ENCODE measurements at regions not wholly inside any gene's neighbourhood (a gene's known extent, or its start where the extent isn't known, plus 50 kb on each side); places are given as distances from the start of the nearest gene placed in this dataset.

GRCh38 chr14:61940666-61941420, 178.6 kb downstream of the SNAPC1 start:
- H3K27ac ChIP-seq (ENCODE audit: insufficient read depth in 1 of 2, low read depth in 1 of 2, low read length in 2 of 2, poor library complexity in 1 of 2, severe bottlenecking in 2 of 2) = no peak overlapping the region
- WGBS (ENCODE audit: insufficient coverage) = 62% methylated on average over 6 of the region's 7 CpGs
- H3K4me3 ChIP-seq (ENCODE audit: control insufficient read depth in 1 of 7, extremely low read depth in 1 of 7, insufficient read depth in 4 of 7, low read depth in 2 of 7, low read length in 6 of 7) = no peak overlapping the region
- H3K36me3 ChIP-seq (ENCODE audit: control insufficient read depth in 4 of 4, insufficient read depth in 4 of 4, low read length in 3 of 4) = no peaks in the 10 kb centered on the region
- ChIA-PET POLR2A (no interaction called here), CTCF (no interaction called here)
- DNase-seq = no peak
- no peaks in the 10 kb centered on the region for H3K4me1 ChIP-seq (ENCODE audit: control extremely low read depth in 1 of 4, control insufficient read depth in 4 of 4, insufficient read depth in 4 of 4, low read length in 3 of 4)
- peaks cover 0 to 6% (median 2%) of the 10 kb centered on the region in 5 experiments for H3K27me3 ChIP-seq (replicated peaks in 2 of 5; ENCODE audit: control insufficient read depth in 4 of 5, insufficient read depth in 5 of 5, low read length in 4 of 5)
- H3K9me3 ChIP-seq (ENCODE audit: control extremely low read depth in 1 of 5, control insufficient read depth in 4 of 5, insufficient read depth in 2 of 5, low read depth in 1 of 5, low read length in 4 of 5) = no peaks in the 10 kb centered on the region

- H3K27me3 ChIP-seq (replicated peaks in 2 of 5; ENCODE audit: control insufficient read depth in 4 of 5, insufficient read depth in 5 of 5, low read length in 4 of 5) = peaks cover 0 to 5% (median 2%) of the 10 kb centered on the region in 5 experiments
- CTCF ChIA-PET = no interaction called here
These were observed 179.4 kb downstream of the SNAPC1 start for GRCh38 chr14:61941421-61942150.

GRCh38 chr14:61948376-61948775, 186.2 kb downstream of the SNAPC1 start:
- H3K9me3 ChIP-seq (ENCODE audit: control extremely low read depth in 1 of 5, control insufficient read depth in 4 of 5, insufficient read depth in 2 of 5, low read depth in 1 of 5, low read length in 4 of 5) = no peaks in the 10 kb centered on the region
- no peak overlapping the region for H3K27ac ChIP-seq (ENCODE audit: insufficient read depth in 1 of 2, low read depth in 1 of 2, low read length in 2 of 2, poor library complexity in 1 of 2, severe bottlenecking in 2 of 2)
- CTCF ChIA-PET = no interaction called here
- H3K4me1 ChIP-seq (ENCODE audit: control extremely low read depth in 1 of 4, control insufficient read depth in 4 of 4, insufficient read depth in 4 of 4, low read length in 3 of 4) = no peaks in the 10 kb centered on the region
- peaks cover 0 to 5% (median 4%) of the 10 kb centered on the region in 5 experiments for H3K27me3 ChIP-seq (replicated peaks in 2 of 5; ENCODE audit: control insufficient read depth in 4 of 5, insufficient read depth in 5 of 5, low read length in 4 of 5)
- no peaks in the 10 kb centered on the region for H3K36me3 ChIP-seq (ENCODE audit: control insufficient read depth in 4 of 4, insufficient read depth in 4 of 4, low read length in 3 of 4)
- H3K4me3 ChIP-seq (ENCODE audit: control insufficient read depth in 1 of 7, extremely low read depth in 1 of 7, insufficient read depth in 4 of 7, low read depth in 2 of 7, low read length in 6 of 7) = no peak overlapping the region
- POLR2A ChIA-PET = no interaction called here
- DNase-seq = no peak
- 85% methylated on average over 6 of the region's 6 CpGs for WGBS (ENCODE audit: insufficient coverage)

More at GRCh38 chr14:61941421-61942150, 179.4 kb downstream of the SNAPC1 start:
- POLR2A ChIA-PET = no interaction called here
- no peak overlapping the region for H3K27ac ChIP-seq (ENCODE audit: insufficient read depth in 1 of 2, low read depth in 1 of 2, low read length in 2 of 2, poor library complexity in 1 of 2, severe bottlenecking in 2 of 2)
- H3K4me3 ChIP-seq (ENCODE audit: control insufficient read depth in 1 of 7, extremely low read depth in 1 of 7, insufficient read depth in 4 of 7, low read depth in 2 of 7, low read length in 6 of 7) = no peak overlapping the region
- H3K36me3 ChIP-seq (ENCODE audit: control insufficient read depth in 4 of 4, insufficient read depth in 4 of 4, low read length in 3 of 4) = no peaks in the 10 kb centered on the region
- no peak for DNase-seq
- H3K4me1 ChIP-seq (ENCODE audit: control extremely low read depth in 1 of 4, control insufficient read depth in 4 of 4, insufficient read depth in 4 of 4, low read length in 3 of 4) = no peaks in the 10 kb centered on the region
- H3K9me3 ChIP-seq (ENCODE audit: control extremely low read depth in 1 of 5, control insufficient read depth in 4 of 5, insufficient read depth in 2 of 5, low read depth in 1 of 5, low read length in 4 of 5) = no peaks in the 10 kb centered on the region
- WGBS (ENCODE audit: insufficient coverage) = 100% methylated on average over 3 of the region's 4 CpGs

- POLR2A ChIA-PET = no interaction called here
- Histone ChIP-seq H3K4me1 (ENCODE audit: control extremely low read depth in 1 of 4, control insufficient read depth in 4 of 4, insufficient read depth in 4 of 4, low read length in 3 of 4) (no peaks in the 10 kb centered on the region), H3K9me3 (ENCODE audit: control extremely low read depth in 1 of 5, control insufficient read depth in 4 of 5, insufficient read depth in 2 of 5, low read depth in 1 of 5, low read length in 4 of 5) (no peaks in the 10 kb centered on the region), H3K27me3 (replicated peaks in 2 of 5; ENCODE audit: control insufficient read depth in 4 of 5, insufficient read depth in 5 of 5, low read length in 4 of 5) (peaks cover 0 to 5% (median 4%) of the 10 kb centered on the region in 5 experiments), H3K36me3 (ENCODE audit: control insufficient read depth in 4 of 4, insufficient read depth in 4 of 4, low read length in 3 of 4) (no peaks in the 10 kb centered on the region), H3K4me3 (ENCODE audit: control insufficient read depth in 1 of 7, extremely low read depth in 1 of 7, insufficient read depth in 4 of 7, low read depth in 2 of 7, low read length in 6 of 7) (no peak overlapping the region), H3K27ac (ENCODE audit: insufficient read depth in 1 of 2, low read depth in 1 of 2, low read length in 2 of 2, poor library complexity in 1 of 2, severe bottlenecking in 2 of 2) (no peak overlapping the region)
- 90% methylated on average over 2 of the region's 3 CpGs for WGBS (ENCODE audit: insufficient coverage)
- no peak for DNase-seq
- CTCF ChIA-PET = no interaction called here
These were observed 188.1 kb downstream of the SNAPC1 start for GRCh38 chr14:61950340-61950739.

GRCh38 chr14:61953602-61954001, 191.4 kb downstream of the SNAPC1 start:
- WGBS (ENCODE audit: insufficient coverage) = 90% methylated on average over 1 of the region's 1 CpG
- H3K4me1 ChIP-seq (ENCODE audit: control extremely low read depth in 1 of 4, control insufficient read depth in 4 of 4, insufficient read depth in 4 of 4, low read length in 3 of 4) = no peaks in the 10 kb centered on the region
- H3K36me3 ChIP-seq (ENCODE audit: control insufficient read depth in 4 of 4, insufficient read depth in 4 of 4, low read length in 3 of 4) = no peaks in the 10 kb centered on the region
- no peak for DNase-seq
- peaks cover 0 to 6% (median 0%) of the 10 kb centered on the region in 5 experiments for H3K9me3 ChIP-seq (ENCODE audit: control extremely low read depth in 1 of 5, control insufficient read depth in 4 of 5, insufficient read depth in 2 of 5, low read depth in 1 of 5, low read length in 4 of 5)
- H3K4me3 ChIP-seq (ENCODE audit: control insufficient read depth in 1 of 7, extremely low read depth in 1 of 7, insufficient read depth in 4 of 7, low read depth in 2 of 7, low read length in 6 of 7) = no peak overlapping the region
- H3K27ac ChIP-seq (ENCODE audit: insufficient read depth in 1 of 2, low read depth in 1 of 2, low read length in 2 of 2, poor library complexity in 1 of 2, severe bottlenecking in 2 of 2) = no peak overlapping the region
- CTCF ChIA-PET = no interaction called here
- peaks cover 0 to 5% (median 4%) of the 10 kb centered on the region in 5 experiments for H3K27me3 ChIP-seq (replicated peaks in 2 of 5; ENCODE audit: control insufficient read depth in 4 of 5, insufficient read depth in 5 of 5, low read length in 4 of 5)
- POLR2A ChIA-PET = no interaction called here

- no peaks in the 10 kb centered on the region for H3K4me1 ChIP-seq (ENCODE audit: control extremely low read depth in 1 of 4, control insufficient read depth in 4 of 4, insufficient read depth in 4 of 4, low read length in 3 of 4)
- ChIA-PET POLR2A (no interaction called here), CTCF (no interaction called here)
- no peaks in the 10 kb centered on the region for H3K36me3 ChIP-seq (ENCODE audit: control insufficient read depth in 4 of 4, insufficient read depth in 4 of 4, low read length in 3 of 4)
- no peak for DNase-seq
- H3K27ac ChIP-seq (ENCODE audit: insufficient read depth in 1 of 2, low read depth in 1 of 2, low read length in 2 of 2, poor library complexity in 1 of 2, severe bottlenecking in 2 of 2) = no peak overlapping the region
- H3K4me3 ChIP-seq (ENCODE audit: control insufficient read depth in 1 of 7, extremely low read depth in 1 of 7, insufficient read depth in 4 of 7, low read depth in 2 of 7, low read length in 6 of 7) = no peak overlapping the region
- WGBS (ENCODE audit: insufficient coverage) = 90% methylated on average over 2 of the region's 3 CpGs
- H3K9me3 ChIP-seq (ENCODE audit: control extremely low read depth in 1 of 5, control insufficient read depth in 4 of 5, insufficient read depth in 2 of 5, low read depth in 1 of 5, low read length in 4 of 5) = peaks cover 0 to 6% (median 0%) of the 10 kb centered on the region in 5 experiments
- H3K27me3 ChIP-seq (replicated peaks in 2 of 5; ENCODE audit: control insufficient read depth in 4 of 5, insufficient read depth in 5 of 5, low read length in 4 of 5) = peaks cover 0 to 5% (median 4%) of the 10 kb centered on the region in 5 experiments
These were observed 192.1 kb downstream of the SNAPC1 start for GRCh38 chr14:61954306-61954705.

GRCh38 chr14:61956517-61956916, 194.3 kb downstream of the SNAPC1 start:
- H3K27ac ChIP-seq (ENCODE audit: insufficient read depth in 1 of 2, low read depth in 1 of 2, low read length in 2 of 2, poor library complexity in 1 of 2, severe bottlenecking in 2 of 2) = no peak overlapping the region
- ChIA-PET CTCF (no interaction called here), POLR2A (no interaction called here)
- WGBS (ENCODE audit: insufficient coverage) = 80% methylated on average over 1 of the region's 1 CpG
- no peak overlapping the region for H3K4me3 ChIP-seq (ENCODE audit: control insufficient read depth in 1 of 7, extremely low read depth in 1 of 7, insufficient read depth in 4 of 7, low read depth in 2 of 7, low read length in 6 of 7)
- H3K9me3 ChIP-seq (ENCODE audit: control extremely low read depth in 1 of 5, control insufficient read depth in 4 of 5, insufficient read depth in 2 of 5, low read depth in 1 of 5, low read length in 4 of 5) = peaks cover 0 to 10% (median 0%) of the 10 kb centered on the region in 5 experiments
- H3K36me3 ChIP-seq (ENCODE audit: control insufficient read depth in 4 of 4, insufficient read depth in 4 of 4, low read length in 3 of 4) = no peaks in the 10 kb centered on the region
- DNase-seq = no peak
- peaks cover 0 to 4% (median 0%) of the 10 kb centered on the region in 5 experiments for H3K27me3 ChIP-seq (replicated peaks in 2 of 5; ENCODE audit: control insufficient read depth in 4 of 5, insufficient read depth in 5 of 5, low read length in 4 of 5)
- H3K4me1 ChIP-seq (ENCODE audit: control extremely low read depth in 1 of 4, control insufficient read depth in 4 of 4, insufficient read depth in 4 of 4, low read length in 3 of 4) = no peaks in the 10 kb centered on the region
